ENCODE measurements at regions not wholly inside any gene's neighbourhood (a gene's known extent, or its start where the extent isn't known, plus 50 kb on each side); places are given as distances from the start of the nearest gene placed in this dataset.

DNA sequence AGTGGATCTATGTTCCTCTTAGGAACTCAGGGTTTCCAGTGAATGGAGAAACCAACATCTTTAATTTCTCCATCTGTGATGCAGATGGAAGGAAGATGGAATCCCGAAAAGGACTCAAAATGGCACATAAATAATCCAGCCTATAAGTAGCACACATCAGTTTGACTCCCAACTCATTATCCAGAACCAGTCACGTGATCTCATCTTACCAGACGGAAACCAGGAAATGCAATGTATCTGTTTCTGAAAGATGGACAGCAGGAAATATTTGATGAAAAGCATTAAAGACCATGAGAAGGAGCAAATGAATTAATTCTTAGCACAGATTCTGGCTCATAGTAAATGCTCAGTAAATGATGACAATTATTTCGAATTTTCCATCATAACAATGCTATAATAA, 443.1 kb upstream of the FMR1 start:
- DNase-seq (ENCODE audit: low read depth): no peak
- TF ChIP-seq, protein P1, sequence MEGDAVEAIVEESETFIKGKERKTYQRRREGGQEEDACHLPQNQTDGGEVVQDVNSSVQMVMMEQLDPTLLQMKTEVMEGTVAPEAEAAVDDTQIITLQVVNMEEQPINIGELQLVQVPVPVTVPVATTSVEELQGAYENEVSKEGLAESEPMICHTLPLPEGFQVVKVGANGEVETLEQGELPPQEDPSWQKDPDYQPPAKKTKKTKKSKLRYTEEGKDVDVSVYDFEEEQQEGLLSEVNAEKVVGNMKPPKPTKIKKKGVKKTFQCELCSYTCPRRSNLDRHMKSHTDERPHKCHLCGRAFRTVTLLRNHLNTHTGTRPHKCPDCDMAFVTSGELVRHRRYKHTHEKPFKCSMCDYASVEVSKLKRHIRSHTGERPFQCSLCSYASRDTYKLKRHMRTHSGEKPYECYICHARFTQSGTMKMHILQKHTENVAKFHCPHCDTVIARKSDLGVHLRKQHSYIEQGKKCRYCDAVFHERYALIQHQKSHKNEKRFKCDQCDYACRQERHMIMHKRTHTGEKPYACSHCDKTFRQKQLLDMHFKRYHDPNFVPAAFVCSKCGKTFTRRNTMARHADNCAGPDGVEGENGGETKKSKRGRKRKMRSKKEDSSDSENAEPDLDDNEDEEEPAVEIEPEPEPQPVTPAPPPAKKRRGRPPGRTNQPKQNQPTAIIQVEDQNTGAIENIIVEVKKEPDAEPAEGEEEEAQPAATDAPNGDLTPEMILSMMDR (IDR thresholded peaks at IDR 0.05; ENCODE audit: insufficient read depth, low read depth, low read length, missing control alignments): no peak
- H3K4me3 ChIP-seq (ENCODE audit: low read length): no peak overlapping the region

DNA sequence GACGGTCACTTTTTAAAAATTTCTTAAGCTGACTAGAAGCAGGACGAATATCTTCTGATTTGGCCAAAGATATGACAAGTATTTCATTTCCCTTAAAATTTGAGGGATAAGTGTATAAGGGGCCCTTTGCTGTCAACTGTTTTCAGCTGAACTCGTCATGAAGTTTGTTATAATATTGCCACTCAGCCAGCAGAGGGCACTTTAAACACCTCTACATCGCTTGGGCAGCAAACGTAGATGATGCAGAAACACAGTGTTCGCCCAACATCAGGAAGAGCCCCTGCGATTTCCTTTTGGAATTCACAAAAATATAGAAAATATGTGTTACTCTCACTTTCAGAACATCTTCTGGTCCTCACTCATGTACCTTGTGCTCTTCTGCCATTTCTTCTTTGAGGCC, 435.7 kb upstream of the FMR1 start:
- peak; percentile 15 for DNase-seq (ENCODE audit: low read depth)
- H3K4me3 ChIP-seq (ENCODE audit: low read length): no peak overlapping the region
- TF ChIP-seq, protein P1 (IDR thresholded peaks at IDR 0.05; ENCODE audit: insufficient read depth, low read depth, low read length, missing control alignments): peak; percentile 17

DNA sequence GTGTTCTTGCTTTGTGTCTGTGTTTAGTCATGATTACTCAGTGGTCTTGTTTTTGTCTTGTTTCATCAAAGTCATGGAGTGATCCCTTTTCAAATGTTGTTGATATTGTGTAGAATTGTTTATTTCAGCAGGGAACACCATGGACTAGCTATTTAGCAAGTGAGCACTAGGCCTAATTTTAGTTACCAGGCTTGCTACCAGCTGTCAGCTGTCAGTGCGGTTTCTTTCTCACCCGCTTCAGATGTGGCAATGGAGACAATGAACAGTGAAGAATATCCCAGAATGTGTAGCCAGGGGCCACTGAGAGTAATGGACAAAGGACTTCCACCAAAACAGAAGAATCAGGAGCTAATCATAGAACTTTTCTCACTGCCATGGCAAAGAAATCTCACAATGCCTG, 432.8 kb upstream of the FMR1 start:
- no peak overlapping the region for H3K4me3 ChIP-seq (ENCODE audit: low read length)
- DNase-seq (ENCODE audit: low read depth): no peak
- TF ChIP-seq, protein P1 (IDR thresholded peaks at IDR 0.05; ENCODE audit: insufficient read depth, low read depth, low read length, missing control alignments): no peak

DNA sequence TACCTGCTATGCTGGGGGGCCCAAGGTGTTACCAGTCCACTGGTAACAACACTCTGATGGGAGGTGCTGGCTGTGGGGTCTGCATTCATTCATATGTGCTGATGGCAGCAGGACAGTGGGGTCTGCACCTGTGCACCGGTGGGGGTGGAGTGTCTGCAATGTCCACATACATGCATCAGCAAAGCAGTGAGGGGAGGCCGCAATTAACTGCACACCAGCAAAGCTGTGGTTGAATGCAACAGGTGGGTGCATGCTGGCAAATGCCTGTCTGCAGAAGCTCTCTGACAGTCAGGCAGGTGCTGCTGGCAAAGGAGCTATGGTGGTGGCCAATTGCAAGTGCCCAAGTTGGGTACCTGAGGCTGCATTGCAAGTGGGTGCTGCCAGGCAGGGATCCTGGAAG, 426.5 kb upstream of the FMR1 start:
- no peak overlapping the region for H3K4me3 ChIP-seq (ENCODE audit: low read length)
- TF ChIP-seq, protein P1 (IDR thresholded peaks at IDR 0.05; ENCODE audit: insufficient read depth, low read depth, low read length, missing control alignments): no peak
- no peak for DNase-seq (ENCODE audit: low read depth)

DNA sequence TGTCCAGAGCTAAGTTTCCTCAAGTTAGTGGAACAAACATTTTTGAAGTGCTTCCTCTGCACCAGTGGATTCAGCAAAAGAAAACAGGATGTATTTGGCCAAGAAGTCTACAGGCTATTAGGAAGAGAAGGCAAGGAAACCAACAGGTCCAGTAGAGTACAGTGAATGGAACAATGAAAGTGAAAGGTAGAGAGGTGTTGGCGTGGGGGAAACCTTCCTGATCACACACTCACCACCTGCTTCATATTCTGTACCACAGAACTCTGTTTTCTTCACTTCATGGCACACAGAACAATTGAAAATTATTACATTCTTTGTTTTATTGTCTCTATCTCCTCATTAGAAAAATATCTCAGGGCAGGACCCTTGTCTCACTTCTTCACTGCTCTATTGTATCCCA, 417.4 kb upstream of the FMR1 start:
- no peak for DNase-seq (ENCODE audit: low read depth)

DNA sequence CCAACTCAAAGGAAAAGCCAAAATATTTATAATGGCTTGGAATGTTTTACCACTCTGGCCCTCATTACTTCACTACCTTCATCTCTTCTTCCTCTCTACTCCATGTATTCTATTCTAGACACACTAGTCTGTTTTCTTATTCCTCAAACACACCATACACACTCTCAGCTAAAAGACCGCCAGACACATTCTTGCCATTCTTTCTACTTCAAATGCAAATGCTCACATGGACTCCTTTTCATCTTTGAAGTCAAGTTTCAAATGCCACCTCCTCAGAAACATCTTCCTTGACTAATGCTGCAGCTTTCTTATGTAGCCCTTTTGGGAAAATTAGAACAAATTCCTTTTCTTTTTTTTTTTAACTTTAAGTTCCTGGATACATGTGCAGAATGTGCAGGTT, 412.9 kb upstream of the FMR1 start:
- no peak for DNase-seq (ENCODE audit: low read depth)
- TF ChIP-seq, protein P1 (IDR thresholded peaks at IDR 0.05; ENCODE audit: insufficient read depth, low read depth, low read length, missing control alignments): no peak
- no peak overlapping the region for H3K4me3 ChIP-seq (ENCODE audit: low read length)

More for the DNA sequence above, 417.4 kb upstream of the FMR1 start:
- H3K4me3 ChIP-seq (ENCODE audit: low read length): no peak overlapping the region
- TF ChIP-seq, protein P1 (IDR thresholded peaks at IDR 0.05; ENCODE audit: insufficient read depth, low read depth, low read length, missing control alignments): no peak

DNA sequence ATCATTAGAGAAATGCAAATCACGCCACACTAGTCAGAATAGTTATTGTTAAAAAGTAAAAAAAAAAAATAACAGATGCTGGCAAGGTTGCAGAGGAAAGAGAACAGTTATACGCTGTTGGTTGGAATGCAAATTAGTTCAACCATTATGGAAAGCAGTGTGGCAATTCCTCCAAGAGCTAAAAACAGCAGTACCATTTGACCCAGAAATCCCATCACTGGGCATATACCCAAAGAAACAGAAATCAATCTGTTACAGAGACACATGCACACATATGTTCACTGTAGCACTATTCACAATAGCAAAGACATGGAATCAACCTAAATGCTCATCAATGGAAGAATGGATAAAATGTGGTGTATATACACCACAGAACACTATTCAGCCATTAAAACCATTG, 388.7 kb upstream of the FMR1 start:
- TF ChIP-seq, protein P1 (IDR thresholded peaks at IDR 0.05; ENCODE audit: insufficient read depth, low read depth, low read length, missing control alignments): no peak
- H3K4me3 ChIP-seq (ENCODE audit: low read length): no peak overlapping the region
- no peak for DNase-seq (ENCODE audit: low read depth)

Data from epithelial cell of esophagus (primary cell).